ENCODE measurements at regions not wholly inside any gene's neighbourhood (a gene's known extent, or its start where the extent isn't known, plus 50 kb on each side); places are given as distances from the start of the nearest gene placed in this dataset.

DNA sequence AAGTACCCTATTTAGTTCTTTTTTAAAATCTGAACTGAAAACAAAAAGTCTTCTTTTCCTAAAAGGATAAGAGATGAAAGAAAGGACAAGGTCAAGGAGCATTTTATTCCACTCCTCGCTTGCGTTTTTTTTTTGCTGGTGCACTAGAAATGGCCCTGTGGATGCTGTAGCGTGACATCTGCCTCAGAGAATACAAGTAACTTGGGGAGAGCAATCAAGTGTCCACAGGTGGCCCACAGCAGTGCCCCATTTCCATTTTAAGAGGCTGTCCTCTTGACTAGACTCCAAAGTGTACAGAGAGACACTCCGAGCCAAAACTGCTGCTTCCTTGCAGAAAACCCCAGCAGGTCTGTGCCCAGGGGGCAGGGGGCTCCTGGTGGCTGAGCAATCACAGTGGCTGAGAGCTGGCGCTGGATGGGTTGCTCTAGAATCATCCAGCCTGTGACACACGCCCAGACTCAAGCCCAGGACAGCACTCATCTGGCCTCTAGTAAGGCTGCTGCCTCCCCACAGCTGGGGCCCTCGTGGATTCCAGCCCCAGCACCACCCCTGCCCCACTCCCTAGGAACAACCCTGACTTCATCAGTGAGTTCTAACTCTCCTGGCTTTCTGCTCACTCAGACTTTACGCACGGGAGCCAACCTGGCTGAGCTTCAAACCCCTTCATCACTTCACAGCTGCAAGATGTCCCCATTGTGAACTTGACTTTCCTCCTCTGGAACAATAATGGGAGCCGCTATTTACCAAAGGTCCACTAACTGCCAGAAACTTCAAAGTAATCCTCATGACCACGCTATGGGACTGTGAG, 71.1 kb upstream of the SPATA12 start:
- no peak for DNase-seq
- Histone ChIP-seq H3K4me1 (peaks cover 0 to 10% (median 6%) of the 10 kb centered on the region in 6 donors), H3K36me3 (no peaks in the 10 kb centered on the region), H3K4me3 (no peak overlapping the region), H3K27ac (no peak overlapping the region), H3K27me3 (replicated peaks in 1 of 7) (peaks cover 0 to 9% (median 4%) of the 10 kb centered on the region in 7 donors), H3K9me3 (no peaks in the 10 kb centered on the region)
- WGBS, 5 donors: 67 to 85% (median 76%) methylated on average over 11 of the region's 11 CpGs
- intact Hi-C loops (cut with DNase I; ENCODE audit: low total_unique reads): loop anchor here (2.0 to 10.0 kb wide), 3 partner anchors 75 to 287 kb away; no protein-coding TSS in a partner anchor
- TF ChIP-seq POLR2A (IDR thresholded peaks at IDR 0.05): no peak
- TF ChIP-seq, protein P1, sequence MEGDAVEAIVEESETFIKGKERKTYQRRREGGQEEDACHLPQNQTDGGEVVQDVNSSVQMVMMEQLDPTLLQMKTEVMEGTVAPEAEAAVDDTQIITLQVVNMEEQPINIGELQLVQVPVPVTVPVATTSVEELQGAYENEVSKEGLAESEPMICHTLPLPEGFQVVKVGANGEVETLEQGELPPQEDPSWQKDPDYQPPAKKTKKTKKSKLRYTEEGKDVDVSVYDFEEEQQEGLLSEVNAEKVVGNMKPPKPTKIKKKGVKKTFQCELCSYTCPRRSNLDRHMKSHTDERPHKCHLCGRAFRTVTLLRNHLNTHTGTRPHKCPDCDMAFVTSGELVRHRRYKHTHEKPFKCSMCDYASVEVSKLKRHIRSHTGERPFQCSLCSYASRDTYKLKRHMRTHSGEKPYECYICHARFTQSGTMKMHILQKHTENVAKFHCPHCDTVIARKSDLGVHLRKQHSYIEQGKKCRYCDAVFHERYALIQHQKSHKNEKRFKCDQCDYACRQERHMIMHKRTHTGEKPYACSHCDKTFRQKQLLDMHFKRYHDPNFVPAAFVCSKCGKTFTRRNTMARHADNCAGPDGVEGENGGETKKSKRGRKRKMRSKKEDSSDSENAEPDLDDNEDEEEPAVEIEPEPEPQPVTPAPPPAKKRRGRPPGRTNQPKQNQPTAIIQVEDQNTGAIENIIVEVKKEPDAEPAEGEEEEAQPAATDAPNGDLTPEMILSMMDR (IDR thresholded peaks at IDR 0.05 in 8 of 11, conservative IDR thresholded peaks at IDR 0.05 in 3 of 11): peak in 2 of 11 experiments; percentile 50 to 53

DNA sequence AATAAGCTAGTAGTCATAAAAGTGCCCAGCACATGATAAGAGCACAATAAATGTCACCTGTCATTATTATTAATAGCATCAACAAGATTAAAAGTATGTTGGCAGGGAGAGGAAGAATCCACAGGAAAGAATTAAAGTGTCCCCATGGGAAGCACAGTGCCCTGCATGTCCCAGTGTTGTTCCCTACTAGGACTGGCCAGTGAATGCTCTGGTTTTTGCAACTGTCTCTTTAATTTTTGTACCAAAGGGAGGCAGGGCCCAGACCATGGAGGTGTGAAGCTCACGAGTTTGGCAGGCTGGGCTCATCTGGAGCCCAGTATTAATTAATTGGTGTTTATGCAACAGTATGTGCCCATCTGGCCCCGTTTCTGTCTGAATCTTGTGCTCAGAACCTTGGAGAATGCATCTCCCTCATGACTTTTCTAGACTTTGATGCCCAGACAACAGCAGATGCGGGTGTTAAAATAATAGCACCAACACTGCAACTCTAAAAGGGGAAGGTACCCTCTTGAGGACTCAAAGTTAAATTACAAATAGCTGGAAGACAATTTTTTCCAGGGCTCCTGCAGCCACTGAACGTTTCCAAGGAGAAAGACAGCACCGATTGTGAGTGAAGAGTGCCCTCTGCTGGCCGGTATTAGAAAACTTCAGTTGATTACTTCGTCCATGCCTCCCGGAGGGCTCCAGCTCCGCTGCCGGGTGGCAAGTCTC, 71.9 kb upstream of the SPATA12 start:
- DNase-seq: peak; percentile 84
- intact Hi-C loops (cut with DNase I; ENCODE audit: low total_unique reads): loop anchor here (2.0 to 10.0 kb wide), 3 partner anchors 74 to 286 kb away; no protein-coding TSS in a partner anchor
- Histone ChIP-seq H3K27ac (no peak overlapping the region), H3K9me3 (no peaks in the 10 kb centered on the region), H3K27me3 (replicated peaks in 1 of 7) (peaks cover 0 to 9% (median 4%) of the 10 kb centered on the region in 7 donors), H3K36me3 (no peaks in the 10 kb centered on the region), H3K4me3 (no peak overlapping the region), H3K4me1 (peaks cover 0 to 10% (median 6%) of the 10 kb centered on the region in 6 donors)
- 15 to 20% (median 18%) methylated on average over 10 of the region's 10 CpGs for WGBS, 5 donors
- TF ChIP-seq, protein P1 (IDR thresholded peaks at IDR 0.05 in 8 of 11, conservative IDR thresholded peaks at IDR 0.05 in 3 of 11): peak; percentile 18 to 87 (median 77)
- TF ChIP-seq POLR2AphosphoS5 (IDR thresholded peaks at IDR 0.05): no peak

GRCh38 chr3:56987238-56987895, 73.1 kb upstream of the SPATA12 start:
- Histone ChIP-seq H3K4me3 (no peak overlapping the region), H3K4me1 (peaks cover 0 to 10% (median 6%) of the 10 kb centered on the region in 6 donors), H3K27ac (no peak overlapping the region), H3K27me3 (replicated peaks in 1 of 7) (peaks cover 0 to 9% (median 4%) of the 10 kb centered on the region in 7 donors), H3K9me3 (no peaks in the 10 kb centered on the region), H3K36me3 (no peaks in the 10 kb centered on the region)
- no peak for TF ChIP-seq POLR2AphosphoS5 (IDR thresholded peaks at IDR 0.05)
- TF ChIP-seq, protein P1 (IDR thresholded peaks at IDR 0.05 in 8 of 11, conservative IDR thresholded peaks at IDR 0.05 in 3 of 11): peak in 2 of 11 experiments; percentile 26 to 36
- intact Hi-C loops (cut with DNase I; ENCODE audit: low total_unique reads): loop anchor here (10.0 kb wide), 1 partner anchor 73 kb away; no protein-coding TSS in a partner anchor
- 78 to 86% (median 84%) methylated on average over 6 of the region's 6 CpGs for WGBS, 5 donors
- no peak for DNase-seq

All from spleen (tissue), 11 donors.